H1 (cell line): ENCODE measurements at regions not wholly inside any gene's neighbourhood (a gene's known extent, or its start where the extent isn't known, plus 50 kb on each side); places are given as distances from the start of the nearest gene placed in this dataset.

ENCODE experiments used
- KDM4A ChIP-seq: IDR thresholded peaks from one replicate; pipeline ENCODE4 v1.7.1; 2012; ENCODE audit warnings: low read depth, mild to moderate bottlenecking, moderate library complexity, low read length, inconsistent platforms; ENCODE audit not compliant: severe bottlenecking
- POU5F1 ChIP-seq: IDR thresholded peaks from 2 replicates; pipeline ENCODE4 v1.6.1; 2011; ENCODE audit warnings: low read depth, mild to moderate bottlenecking, low read length, moderate library complexity
- RFX5 ChIP-seq: IDR thresholded peaks from 2 replicates; pipeline ENCODE4 v1.6.1; 2011; ENCODE audit warnings: low read depth, low read length, improper control_type of control experiment, borderline replicate concordance
- RXRA ChIP-seq: IDR thresholded peaks from 2 replicates; pipeline ENCODE4 v1.6.1; 2011; ENCODE audit warnings: low read depth, mild to moderate bottlenecking, low read length, moderate library complexity; ENCODE audit not compliant: insufficient read depth
- SIRT6 ChIP-seq: IDR thresholded peaks from one replicate; pipeline ENCODE4 v1.7.1; 2012; ENCODE audit warnings: low read length, inconsistent platforms
- SP4 ChIP-seq: IDR thresholded peaks from 2 replicates; pipeline ENCODE4 v1.6.1; 2012; ENCODE audit warnings: low read length, inconsistent platforms
- SRF ChIP-seq: IDR thresholded peaks from 2 replicates; pipeline ENCODE4 v1.6.1; 2011; ENCODE audit warnings: mild to moderate bottlenecking, low read depth, low read length, moderate library complexity
- TCF12 ChIP-seq: IDR thresholded peaks from 2 replicates; pipeline ENCODE4 v1.6.1; 2011; ENCODE audit warnings: low read depth, mild to moderate bottlenecking, low read length
- TF ChIP-seq, protein P1 (sequence below): fragments of 300-600 bp; sonication (generic); IDR thresholded peaks from 2 replicates; pipeline ENCODE4 v1.7.1; 2012; ENCODE audit warnings: low read length, moderate library complexity, mild to moderate bottlenecking, inconsistent platforms; ENCODE audit not compliant: insufficient replicate concordance
- TF ChIP-seq, protein P2 (sequence below): IDR thresholded peaks from 2 replicates; pipeline ENCODE4 v1.6.1; 2012; ENCODE audit warnings: inconsistent platforms

DNA sequence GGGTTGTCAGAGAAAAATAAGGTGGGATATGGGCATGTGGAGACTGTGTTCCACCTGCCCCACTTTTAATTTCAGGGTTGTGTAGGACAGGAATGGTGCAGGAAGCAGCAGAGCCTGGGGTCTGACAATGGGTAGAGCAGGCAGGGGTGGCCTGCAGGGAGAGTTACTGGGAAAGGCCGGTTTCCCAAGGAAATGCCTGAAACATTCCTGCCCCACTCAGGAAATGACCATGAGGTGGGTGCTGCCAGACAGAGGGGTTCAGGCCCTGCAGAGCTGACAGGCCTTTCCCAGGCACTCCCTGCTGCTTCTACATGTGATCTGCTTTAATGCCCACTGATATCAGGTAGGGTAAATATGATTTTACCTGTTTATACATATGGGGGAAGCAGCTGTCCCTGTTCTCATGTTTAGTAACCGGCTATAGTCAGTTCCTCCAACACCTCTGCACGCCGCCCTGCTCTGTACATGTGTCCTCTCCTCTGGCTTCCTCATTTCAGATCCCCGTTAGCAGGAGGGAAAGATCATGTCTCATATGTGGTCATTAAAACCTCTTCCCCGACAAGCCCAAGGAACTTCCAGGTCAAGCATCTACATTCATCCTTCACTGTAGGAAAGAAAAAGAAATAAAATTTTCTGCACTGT is 118.6 kb upstream of the PRSS58 start (continued):
- TF ChIP-seq, protein P1, sequence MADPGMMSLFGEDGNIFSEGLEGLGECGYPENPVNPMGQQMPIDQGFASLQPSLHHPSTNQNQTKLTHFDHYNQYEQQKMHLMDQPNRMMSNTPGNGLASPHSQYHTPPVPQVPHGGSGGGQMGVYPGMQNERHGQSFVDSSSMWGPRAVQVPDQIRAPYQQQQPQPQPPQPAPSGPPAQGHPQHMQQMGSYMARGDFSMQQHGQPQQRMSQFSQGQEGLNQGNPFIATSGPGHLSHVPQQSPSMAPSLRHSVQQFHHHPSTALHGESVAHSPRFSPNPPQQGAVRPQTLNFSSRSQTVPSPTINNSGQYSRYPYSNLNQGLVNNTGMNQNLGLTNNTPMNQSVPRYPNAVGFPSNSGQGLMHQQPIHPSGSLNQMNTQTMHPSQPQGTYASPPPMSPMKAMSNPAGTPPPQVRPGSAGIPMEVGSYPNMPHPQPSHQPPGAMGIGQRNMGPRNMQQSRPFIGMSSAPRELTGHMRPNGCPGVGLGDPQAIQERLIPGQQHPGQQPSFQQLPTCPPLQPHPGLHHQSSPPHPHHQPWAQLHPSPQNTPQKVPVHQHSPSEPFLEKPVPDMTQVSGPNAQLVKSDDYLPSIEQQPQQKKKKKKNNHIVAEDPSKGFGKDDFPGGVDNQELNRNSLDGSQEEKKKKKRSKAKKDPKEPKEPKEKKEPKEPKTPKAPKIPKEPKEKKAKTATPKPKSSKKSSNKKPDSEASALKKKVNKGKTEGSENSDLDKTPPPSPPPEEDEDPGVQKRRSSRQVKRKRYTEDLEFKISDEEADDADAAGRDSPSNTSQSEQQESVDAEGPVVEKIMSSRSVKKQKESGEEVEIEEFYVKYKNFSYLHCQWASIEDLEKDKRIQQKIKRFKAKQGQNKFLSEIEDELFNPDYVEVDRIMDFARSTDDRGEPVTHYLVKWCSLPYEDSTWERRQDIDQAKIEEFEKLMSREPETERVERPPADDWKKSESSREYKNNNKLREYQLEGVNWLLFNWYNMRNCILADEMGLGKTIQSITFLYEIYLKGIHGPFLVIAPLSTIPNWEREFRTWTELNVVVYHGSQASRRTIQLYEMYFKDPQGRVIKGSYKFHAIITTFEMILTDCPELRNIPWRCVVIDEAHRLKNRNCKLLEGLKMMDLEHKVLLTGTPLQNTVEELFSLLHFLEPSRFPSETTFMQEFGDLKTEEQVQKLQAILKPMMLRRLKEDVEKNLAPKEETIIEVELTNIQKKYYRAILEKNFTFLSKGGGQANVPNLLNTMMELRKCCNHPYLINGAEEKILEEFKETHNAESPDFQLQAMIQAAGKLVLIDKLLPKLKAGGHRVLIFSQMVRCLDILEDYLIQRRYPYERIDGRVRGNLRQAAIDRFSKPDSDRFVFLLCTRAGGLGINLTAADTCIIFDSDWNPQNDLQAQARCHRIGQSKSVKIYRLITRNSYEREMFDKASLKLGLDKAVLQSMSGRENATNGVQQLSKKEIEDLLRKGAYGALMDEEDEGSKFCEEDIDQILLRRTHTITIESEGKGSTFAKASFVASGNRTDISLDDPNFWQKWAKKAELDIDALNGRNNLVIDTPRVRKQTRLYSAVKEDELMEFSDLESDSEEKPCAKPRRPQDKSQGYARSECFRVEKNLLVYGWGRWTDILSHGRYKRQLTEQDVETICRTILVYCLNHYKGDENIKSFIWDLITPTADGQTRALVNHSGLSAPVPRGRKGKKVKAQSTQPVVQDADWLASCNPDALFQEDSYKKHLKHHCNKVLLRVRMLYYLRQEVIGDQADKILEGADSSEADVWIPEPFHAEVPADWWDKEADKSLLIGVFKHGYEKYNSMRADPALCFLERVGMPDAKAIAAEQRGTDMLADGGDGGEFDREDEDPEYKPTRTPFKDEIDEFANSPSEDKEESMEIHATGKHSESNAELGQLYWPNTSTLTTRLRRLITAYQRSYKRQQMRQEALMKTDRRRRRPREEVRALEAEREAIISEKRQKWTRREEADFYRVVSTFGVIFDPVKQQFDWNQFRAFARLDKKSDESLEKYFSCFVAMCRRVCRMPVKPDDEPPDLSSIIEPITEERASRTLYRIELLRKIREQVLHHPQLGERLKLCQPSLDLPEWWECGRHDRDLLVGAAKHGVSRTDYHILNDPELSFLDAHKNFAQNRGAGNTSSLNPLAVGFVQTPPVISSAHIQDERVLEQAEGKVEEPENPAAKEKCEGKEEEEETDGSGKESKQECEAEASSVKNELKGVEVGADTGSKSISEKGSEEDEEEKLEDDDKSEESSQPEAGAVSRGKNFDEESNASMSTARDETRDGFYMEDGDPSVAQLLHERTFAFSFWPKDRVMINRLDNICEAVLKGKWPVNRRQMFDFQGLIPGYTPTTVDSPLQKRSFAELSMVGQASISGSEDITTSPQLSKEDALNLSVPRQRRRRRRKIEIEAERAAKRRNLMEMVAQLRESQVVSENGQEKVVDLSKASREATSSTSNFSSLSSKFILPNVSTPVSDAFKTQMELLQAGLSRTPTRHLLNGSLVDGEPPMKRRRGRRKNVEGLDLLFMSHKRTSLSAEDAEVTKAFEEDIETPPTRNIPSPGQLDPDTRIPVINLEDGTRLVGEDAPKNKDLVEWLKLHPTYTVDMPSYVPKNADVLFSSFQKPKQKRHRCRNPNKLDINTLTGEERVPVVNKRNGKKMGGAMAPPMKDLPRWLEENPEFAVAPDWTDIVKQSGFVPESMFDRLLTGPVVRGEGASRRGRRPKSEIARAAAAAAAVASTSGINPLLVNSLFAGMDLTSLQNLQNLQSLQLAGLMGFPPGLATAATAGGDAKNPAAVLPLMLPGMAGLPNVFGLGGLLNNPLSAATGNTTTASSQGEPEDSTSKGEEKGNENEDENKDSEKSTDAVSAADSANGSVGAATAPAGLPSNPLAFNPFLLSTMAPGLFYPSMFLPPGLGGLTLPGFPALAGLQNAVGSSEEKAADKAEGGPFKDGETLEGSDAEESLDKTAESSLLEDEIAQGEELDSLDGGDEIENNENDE: no peak
- TF ChIP-seq, protein P2, sequence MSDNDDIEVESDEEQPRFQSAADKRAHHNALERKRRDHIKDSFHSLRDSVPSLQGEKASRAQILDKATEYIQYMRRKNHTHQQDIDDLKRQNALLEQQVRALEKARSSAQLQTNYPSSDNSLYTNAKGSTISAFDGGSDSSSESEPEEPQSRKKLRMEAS: no peak
- no peak for TF ChIP-seq RFX5
- no peak for TF ChIP-seq RXRA
- no peak for TF ChIP-seq POU5F1
- TF ChIP-seq SP4: no peak
- no peak for TF ChIP-seq SRF
- no peak for TF ChIP-seq TCF12
- no peak for TF ChIP-seq KDM4A
- no peak for TF ChIP-seq SIRT6
